ENCODE measurements at regions not wholly inside any gene's neighbourhood (a gene's known extent, or its start where the extent isn't known, plus 50 kb on each side); places are given as distances from the start of the nearest gene placed in this dataset.

DNA sequence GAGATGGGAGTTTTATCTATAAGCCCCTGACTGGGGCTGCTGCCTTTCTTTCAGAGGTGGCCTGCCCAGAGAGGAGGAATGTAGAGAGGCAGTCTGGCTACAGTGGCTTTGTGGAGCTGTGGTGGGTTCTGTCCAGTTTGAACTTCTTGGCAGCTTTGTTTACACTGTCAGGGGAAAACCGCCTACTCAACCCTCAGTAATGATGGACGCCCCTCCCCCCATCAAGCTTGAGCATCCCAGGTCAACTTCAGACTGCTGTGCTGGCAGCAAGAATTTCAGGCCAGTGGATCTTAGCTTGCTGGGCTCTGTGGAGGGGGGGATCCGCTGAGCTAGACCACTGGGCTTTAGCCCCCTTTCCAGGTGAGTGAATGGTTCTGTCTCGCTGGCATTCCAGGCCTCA is 51.6 kb upstream of the THUMPD2 start:
- peak; percentile 30 for DNase-seq (ENCODE audit: low spot score)
